Caco-2 (cell line): ENCODE measurements at regions not wholly inside any gene's neighbourhood (a gene's known extent, or its start where the extent isn't known, plus 50 kb on each side); places are given as distances from the start of the nearest gene placed in this dataset.
A peak's percentile ranks its signal among the peaks of the same experiment; 100 is the strongest.

Experiments
- BruUV-seq: library from RNA; stranded (reverse); fragments of 400-500 nt; replicated peaks from 2 replicates; lab custom pipeline; 2021; lab: Mats Ljungman, UMichigan
- CTCF ChIA-PET: fragments of 300-600 bp; sonication (Branson Sonifier 250); formaldehyde crosslinking; loops from one replicate; lab custom pipeline; 2022; ENCODE audit warnings: antibody characterized with exemption; lab: Charles Lee
- POLR2A ChIA-PET: fragments of 300-600 bp; sonication (Branson Sonifier 250); formaldehyde crosslinking; loops from one replicate; lab custom pipeline; 2022; ENCODE audit warnings: antibody characterized with exemption; lab: Charles Lee
- DNase-seq, 2 experiments: peaks; one replicate each; pipeline versions ENCODE4 v3.0.0 to v3.0.0-alpha.2; 2020 to 2022
- H3K27me3 ChIP-seq: replicated peaks from 2 replicates; pipeline ENCODE4 v1.6.0; 2011; ENCODE audit warnings: low read length; ENCODE audit not compliant: control insufficient read depth, insufficient read depth
- H3K36me3 ChIP-seq: 2 replicates; pipeline ENCODE4 v1.5.1; 2011; ENCODE audit warnings: low read length; ENCODE audit not compliant: control insufficient read depth, insufficient read depth
- H3K4me1 ChIP-seq: fragments of 250-450 bp; sonication (Bioruptor Pico); 2 replicates; pipeline ENCODE4 v1.5.1; 2020; ENCODE audit warnings: mild to moderate bottlenecking
- H3K4me3 ChIP-seq: 2 replicates; pipeline ENCODE4 v1.5.1; 2011; ENCODE audit warnings: low read depth, mild to moderate bottlenecking, control low read depth, low read length
- H3K9me3 ChIP-seq: fragments of 250-450 bp; sonication (Bioruptor Pico); 2 replicates; pipeline ENCODE4 v1.5.1; 2020; ENCODE audit warnings: mild to moderate bottlenecking, moderate library complexity
- H3K27ac Mint-ChIP-seq: one replicate; pipeline ENCODE4 v1.8.0; 2022; ENCODE audit warnings: mixed read lengths; ENCODE audit not compliant: unreplicated experiment
- H3K27me3 Mint-ChIP-seq: one replicate; pipeline ENCODE4 v1.8.0; 2022; ENCODE audit warnings: mixed read lengths; ENCODE audit not compliant: insufficient read depth, unreplicated experiment
- H3K36me3 Mint-ChIP-seq: one replicate; pipeline ENCODE4 v1.8.0; 2022; ENCODE audit warnings: mild to moderate bottlenecking, mixed read lengths; ENCODE audit not compliant: insufficient read depth, unreplicated experiment
- H3K4me1 Mint-ChIP-seq: one replicate; pipeline ENCODE4 v1.8.0; 2022; ENCODE audit warnings: low read depth, mixed read lengths; ENCODE audit not compliant: unreplicated experiment
- H3K4me3 Mint-ChIP-seq: one replicate; pipeline ENCODE4 v1.8.0; 2022; ENCODE audit warnings: mild to moderate bottlenecking, moderate library complexity, mixed read lengths; ENCODE audit not compliant: unreplicated experiment
- H3K9me3 Mint-ChIP-seq: one replicate; pipeline ENCODE4 v1.8.0; 2022; ENCODE audit warnings: mixed read lengths; ENCODE audit not compliant: unreplicated experiment
- intact Hi-C: fragments of 100-400 bp; cut with micrococcal nuclease; formaldehyde crosslinking; loops from one replicate; pipeline ENCODE4 v1.10.0; 2022; ENCODE audit not compliant: unreplicated experiment
- TF ChIP-seq, protein P1 (sequence below), 2 experiments: fragments of 200-600 bp in 1 of 2; IDR thresholded peaks; 1 replicate in 1 of 2; 2 replicates in 1 of 2; pipeline versions ENCODE4 v1.5.1 to v1.8.0; 2011 to 2022; ENCODE audit warnings: antibody characterized with exemption in 1 of 2, control low read depth in 1 of 2, inconsistent platforms in 1 of 2, low read depth in 1 of 2, low read length in 1 of 2, mild to moderate bottlenecking in 1 of 2, moderate library complexity in 1 of 2; ENCODE audit not compliant: insufficient read depth in 1 of 2, severe bottlenecking in 1 of 2, unreplicated experiment in 1 of 2

DNA sequence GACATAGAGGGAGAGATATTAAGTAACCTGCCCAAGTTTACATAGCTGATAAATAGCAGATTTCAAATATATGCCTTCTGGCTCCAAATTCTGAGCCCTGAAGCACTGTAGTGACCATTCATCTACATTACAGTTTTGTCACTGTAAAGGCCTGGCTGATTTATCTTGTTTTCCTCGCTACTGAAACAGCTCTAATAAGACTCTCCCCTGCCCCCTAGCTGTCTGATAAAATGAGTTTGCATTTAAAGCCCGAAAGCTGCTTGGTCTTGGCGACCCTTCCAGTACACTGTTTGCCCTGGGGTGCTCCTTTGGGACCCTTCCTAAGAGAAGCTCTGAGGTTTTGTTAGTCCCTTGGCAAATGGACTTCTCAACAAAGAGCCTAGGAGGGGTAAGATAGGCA is 59.7 kb upstream of the RAB11FIP2 start:
- ChIA-PET POLR2A (interaction anchor here (0.6 kb wide), 1 partner anchor 608 kb away, joined by 10 read pairs; no protein-coding TSS in a partner anchor), CTCF (interaction anchor here (0.5 to 1.5 kb wide), 6 partner anchors 44 to 675 kb away, joined by 3 to 20 read pairs (median 4); no protein-coding TSS in a partner anchor)
- no peaks in the 10 kb centered on the region for H3K36me3 ChIP-seq
- H3K4me1 ChIP-seq, result no peaks in the 10 kb centered on the region
- Mint-ChIP-seq H3K27ac (no peak overlapping the region), H3K36me3 (no peaks in the 10 kb centered on the region), H3K9me3 (no peaks in the 10 kb centered on the region), H3K4me3 (no peak overlapping the region), H3K4me1 (no peaks in the 10 kb centered on the region), H3K27me3 (no peaks in the 10 kb centered on the region)
- H3K27me3 ChIP-seq, result no peaks in the 10 kb centered on the region
- H3K4me3 ChIP-seq, result no peak overlapping the region
- BruUV-seq, result no TSS peak
- TF ChIP-seq, protein P1, sequence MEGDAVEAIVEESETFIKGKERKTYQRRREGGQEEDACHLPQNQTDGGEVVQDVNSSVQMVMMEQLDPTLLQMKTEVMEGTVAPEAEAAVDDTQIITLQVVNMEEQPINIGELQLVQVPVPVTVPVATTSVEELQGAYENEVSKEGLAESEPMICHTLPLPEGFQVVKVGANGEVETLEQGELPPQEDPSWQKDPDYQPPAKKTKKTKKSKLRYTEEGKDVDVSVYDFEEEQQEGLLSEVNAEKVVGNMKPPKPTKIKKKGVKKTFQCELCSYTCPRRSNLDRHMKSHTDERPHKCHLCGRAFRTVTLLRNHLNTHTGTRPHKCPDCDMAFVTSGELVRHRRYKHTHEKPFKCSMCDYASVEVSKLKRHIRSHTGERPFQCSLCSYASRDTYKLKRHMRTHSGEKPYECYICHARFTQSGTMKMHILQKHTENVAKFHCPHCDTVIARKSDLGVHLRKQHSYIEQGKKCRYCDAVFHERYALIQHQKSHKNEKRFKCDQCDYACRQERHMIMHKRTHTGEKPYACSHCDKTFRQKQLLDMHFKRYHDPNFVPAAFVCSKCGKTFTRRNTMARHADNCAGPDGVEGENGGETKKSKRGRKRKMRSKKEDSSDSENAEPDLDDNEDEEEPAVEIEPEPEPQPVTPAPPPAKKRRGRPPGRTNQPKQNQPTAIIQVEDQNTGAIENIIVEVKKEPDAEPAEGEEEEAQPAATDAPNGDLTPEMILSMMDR (IDR thresholded peaks at IDR 0.05; ENCODE audit: insufficient read depth in 1 of 2, low read depth in 1 of 2, low read length in 1 of 2, severe bottlenecking in 1 of 2, unreplicated experiment in 1 of 2), result peak; percentile 56 to 65
- peak; percentile 32 to 60 for DNase-seq
- H3K9me3 ChIP-seq, result no peaks in the 10 kb centered on the region
- intact Hi-C loops, result loop anchor here (1.0 to 5.0 kb wide), 7 partner anchors 44 to 610 kb away; no protein-coding TSS in a partner anchor

DNA sequence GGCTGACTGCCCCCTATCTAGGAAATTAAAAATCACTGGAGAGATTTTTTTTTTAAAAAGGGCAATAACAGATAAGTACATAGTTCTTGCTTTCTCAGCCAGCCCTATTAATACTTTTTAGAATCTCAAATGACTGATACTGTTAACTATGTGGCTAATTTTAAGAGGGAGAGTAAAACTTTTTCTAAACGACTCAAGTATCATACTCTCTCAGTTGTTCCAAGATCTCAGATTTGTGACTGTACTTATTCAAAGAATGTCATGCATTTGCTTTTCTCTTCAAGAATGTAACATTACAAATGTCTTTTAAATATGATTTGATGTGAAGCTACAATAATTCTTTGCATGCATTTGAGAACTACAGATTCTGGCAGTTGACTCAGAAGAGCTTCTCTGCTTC is 55.4 kb upstream of the RAB11FIP2 start:
- TF ChIP-seq, protein P1 (IDR thresholded peaks at IDR 0.05; ENCODE audit: insufficient read depth in 1 of 2, low read depth in 1 of 2, low read length in 1 of 2, severe bottlenecking in 1 of 2, unreplicated experiment in 1 of 2), result no peak
- Mint-ChIP-seq H3K4me1 (peaks cover 6% of the 10 kb centered on the region), H3K4me3 (no peak overlapping the region), H3K27me3 (no peaks in the 10 kb centered on the region), H3K9me3 (no peaks in the 10 kb centered on the region), H3K27ac (no peak overlapping the region), H3K36me3 (no peaks in the 10 kb centered on the region)
- no peaks in the 10 kb centered on the region for H3K4me1 ChIP-seq
- no peaks in the 10 kb centered on the region for H3K36me3 ChIP-seq
- no TSS peak for BruUV-seq
- no peak overlapping the region for H3K4me3 ChIP-seq
- no peaks in the 10 kb centered on the region for H3K9me3 ChIP-seq
- DNase-seq, result no peak
- CTCF ChIA-PET, result interaction anchor here (0.6 kb wide), 1 partner anchor 68 kb away, joined by 3 read pairs; no protein-coding TSS in a partner anchor
- intact Hi-C loops, result no loop called here
- H3K27me3 ChIP-seq, result no peaks in the 10 kb centered on the region
- POLR2A ChIA-PET, result no interaction called here

DNA sequence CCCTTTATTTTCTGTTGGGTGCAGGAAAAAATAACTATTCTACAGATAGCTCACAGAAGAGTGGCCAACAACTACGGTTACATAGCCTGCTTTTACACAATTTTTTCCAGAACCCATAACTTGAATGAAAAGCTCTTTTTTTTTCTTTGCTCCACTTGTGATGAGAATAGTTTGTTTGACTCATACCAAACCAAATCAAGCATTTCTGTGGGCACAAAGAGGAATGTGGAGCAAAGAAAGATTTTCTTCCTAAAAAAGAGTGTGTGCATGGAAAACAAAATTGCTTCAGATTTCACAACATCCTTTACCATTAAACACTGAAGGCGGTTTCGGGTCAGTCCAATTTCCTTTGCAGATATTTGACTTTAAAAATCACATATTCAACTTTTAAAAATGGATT is 54.8 kb upstream of the RAB11FIP2 start:
- Histone ChIP-seq H3K36me3 (no peaks in the 10 kb centered on the region), H3K9me3 (no peaks in the 10 kb centered on the region), H3K4me3 (no peak overlapping the region), H3K27me3 (no peaks in the 10 kb centered on the region), H3K4me1 (no peaks in the 10 kb centered on the region)
- BruUV-seq, result no TSS peak
- no peaks in the 10 kb centered on the region for H3K27me3 Mint-ChIP-seq
- H3K9me3 Mint-ChIP-seq, result no peaks in the 10 kb centered on the region
- CTCF ChIA-PET, result no interaction called here
- H3K36me3 Mint-ChIP-seq, result no peaks in the 10 kb centered on the region
- no peak overlapping the region for H3K4me3 Mint-ChIP-seq
- intact Hi-C loops, result no loop called here
- TF ChIP-seq, protein P1 (IDR thresholded peaks at IDR 0.05; ENCODE audit: insufficient read depth in 1 of 2, low read depth in 1 of 2, low read length in 1 of 2, severe bottlenecking in 1 of 2, unreplicated experiment in 1 of 2), result no peak
- POLR2A ChIA-PET, result no interaction called here
- H3K4me1 Mint-ChIP-seq, result peaks cover 6% of the 10 kb centered on the region
- H3K27ac Mint-ChIP-seq, result no peak overlapping the region
- no peak for DNase-seq
